ENCODE measurements at regions not wholly inside any gene's neighbourhood (a gene's known extent, or its start where the extent isn't known, plus 50 kb on each side); places are given as distances from the start of the nearest gene placed in this dataset.

DNA sequence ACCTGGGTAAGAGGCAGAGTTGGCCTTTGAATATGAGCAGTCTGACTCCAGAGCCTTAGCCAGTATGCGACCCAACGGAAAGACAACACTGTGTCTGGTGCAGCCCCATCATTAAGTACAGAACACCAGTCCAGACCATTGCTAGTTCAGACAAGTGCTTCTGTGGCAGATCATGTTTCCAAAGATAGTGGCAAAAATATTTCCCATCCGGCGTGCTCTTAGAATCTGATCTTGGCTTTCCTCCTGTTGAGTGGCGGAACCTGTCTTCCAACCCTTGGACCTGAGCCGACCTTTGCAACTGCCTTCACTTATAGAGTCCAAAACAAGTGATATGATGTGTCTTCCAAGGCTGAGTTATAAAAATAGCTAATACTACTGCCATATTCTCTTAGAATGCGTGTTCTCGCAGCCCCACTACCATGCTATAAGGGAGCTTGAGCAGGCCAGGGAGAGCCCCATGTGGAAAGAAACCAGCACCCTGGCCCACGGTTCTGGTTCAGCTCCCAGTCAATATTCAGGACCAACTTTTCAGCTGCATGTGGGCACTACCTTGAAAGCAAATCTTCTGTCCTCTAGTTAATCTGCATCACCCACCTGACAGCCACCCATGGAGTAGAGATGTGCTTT is 322.4 kb upstream of the SLCO3A1 start:
- H3K4me3 ChIP-seq (ENCODE audit: low read depth in 1 of 3, low read length in 3 of 3): no peak overlapping the region
- H3K36me3 ChIP-seq (ENCODE audit: control insufficient read depth in 3 of 3, insufficient read depth in 2 of 3, low read depth in 1 of 3, low read length in 3 of 3): no peaks in the 10 kb centered on the region
- no peaks in the 10 kb centered on the region for H3K27me3 ChIP-seq (ENCODE audit: control insufficient read depth in 3 of 3, insufficient read depth in 3 of 3, low read length in 3 of 3)
- no peak for FAIRE-seq
- peak; percentile 69 to 85 for DNase-seq
- H3K4me1 ChIP-seq (ENCODE audit: control insufficient read depth in 3 of 3, insufficient read depth in 2 of 3, low read depth in 1 of 3, low read length in 2 of 3): peaks cover 4 to 37% (median 7%) of the 10 kb centered on the region in 3 donors
- peak overlapping the region in 2 of 3 donors; percentile 54 to 58 for H3K27ac ChIP-seq (ENCODE audit: low read depth in 1 of 3, low read length in 2 of 3)
- no peaks in the 10 kb centered on the region for H3K9me3 ChIP-seq (ENCODE audit: control insufficient read depth in 2 of 2, insufficient read depth in 1 of 2, low read depth in 1 of 2, low read length in 1 of 2)
- 27 to 73% (median 50%) methylated on average over 9 of the region's 9 CpGs for WGBS, 3 donors

- Histone ChIP-seq H3K27ac (ENCODE audit: low read depth in 1 of 3, low read length in 2 of 3) (no peak overlapping the region), H3K9me3 (ENCODE audit: control insufficient read depth in 2 of 2, insufficient read depth in 1 of 2, low read depth in 1 of 2, low read length in 1 of 2) (no peaks in the 10 kb centered on the region), H3K4me1 (ENCODE audit: control insufficient read depth in 3 of 3, insufficient read depth in 2 of 3, low read depth in 1 of 3, low read length in 2 of 3) (peaks cover 8 to 46% (median 9%) of the 10 kb centered on the region in 3 donors), H3K36me3 (ENCODE audit: control insufficient read depth in 3 of 3, insufficient read depth in 2 of 3, low read depth in 1 of 3, low read length in 3 of 3) (no peaks in the 10 kb centered on the region), H3K27me3 (ENCODE audit: control insufficient read depth in 3 of 3, insufficient read depth in 3 of 3, low read length in 3 of 3) (no peaks in the 10 kb centered on the region), H3K4me3 (ENCODE audit: low read depth in 1 of 3, low read length in 3 of 3) (no peak overlapping the region)
- DNase-seq (no peak), FAIRE-seq (no peak)
- 84 to 92% (median 90%) methylated on average over 2 of the region's 2 CpGs for WGBS, 3 donors
These were observed 319.3 kb upstream of the SLCO3A1 start for GRCh38 chr15:91534235-91534634.

DNA sequence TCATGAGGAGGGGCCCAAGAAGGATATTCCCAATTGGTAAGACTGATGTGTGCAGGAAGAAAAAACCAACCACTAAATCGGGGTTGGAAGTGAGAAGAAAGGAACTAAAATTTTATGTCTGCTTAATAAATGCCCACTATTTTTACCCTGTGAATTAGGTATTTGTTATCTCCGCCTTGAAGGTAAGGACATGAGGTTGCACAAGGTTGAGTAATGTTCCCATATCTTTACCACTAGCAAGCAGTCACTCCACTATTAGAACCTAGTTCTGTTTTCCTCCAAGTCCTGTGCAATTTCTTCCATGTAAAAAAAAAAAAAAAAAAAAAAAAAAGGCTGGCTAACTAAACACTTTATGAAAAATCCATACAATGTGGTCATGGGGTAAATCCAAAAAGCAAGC is 318.5 kb upstream of the SLCO3A1 start:
- Histone ChIP-seq H3K4me1 (ENCODE audit: control insufficient read depth in 3 of 3, insufficient read depth in 2 of 3, low read depth in 1 of 3, low read length in 2 of 3) (peaks cover 8 to 42% (median 9%) of the 10 kb centered on the region in 3 donors), H3K27ac (ENCODE audit: low read depth in 1 of 3, low read length in 2 of 3) (peak overlapping the region in 1 of 3 donors; percentile 66), H3K27me3 (ENCODE audit: control insufficient read depth in 3 of 3, insufficient read depth in 3 of 3, low read length in 3 of 3) (no peaks in the 10 kb centered on the region), H3K9me3 (ENCODE audit: control insufficient read depth in 2 of 2, insufficient read depth in 1 of 2, low read depth in 1 of 2, low read length in 1 of 2) (no peaks in the 10 kb centered on the region), H3K4me3 (ENCODE audit: low read depth in 1 of 3, low read length in 3 of 3) (no peak overlapping the region), H3K36me3 (ENCODE audit: control insufficient read depth in 3 of 3, insufficient read depth in 2 of 3, low read depth in 1 of 3, low read length in 3 of 3) (no peaks in the 10 kb centered on the region)
- no peak for FAIRE-seq
- peak in 1 of 2 donors; percentile 59 for DNase-seq
- 87 to 90% (median 88%) methylated on average over 2 of the region's 2 CpGs for WGBS, 3 donors

DNA sequence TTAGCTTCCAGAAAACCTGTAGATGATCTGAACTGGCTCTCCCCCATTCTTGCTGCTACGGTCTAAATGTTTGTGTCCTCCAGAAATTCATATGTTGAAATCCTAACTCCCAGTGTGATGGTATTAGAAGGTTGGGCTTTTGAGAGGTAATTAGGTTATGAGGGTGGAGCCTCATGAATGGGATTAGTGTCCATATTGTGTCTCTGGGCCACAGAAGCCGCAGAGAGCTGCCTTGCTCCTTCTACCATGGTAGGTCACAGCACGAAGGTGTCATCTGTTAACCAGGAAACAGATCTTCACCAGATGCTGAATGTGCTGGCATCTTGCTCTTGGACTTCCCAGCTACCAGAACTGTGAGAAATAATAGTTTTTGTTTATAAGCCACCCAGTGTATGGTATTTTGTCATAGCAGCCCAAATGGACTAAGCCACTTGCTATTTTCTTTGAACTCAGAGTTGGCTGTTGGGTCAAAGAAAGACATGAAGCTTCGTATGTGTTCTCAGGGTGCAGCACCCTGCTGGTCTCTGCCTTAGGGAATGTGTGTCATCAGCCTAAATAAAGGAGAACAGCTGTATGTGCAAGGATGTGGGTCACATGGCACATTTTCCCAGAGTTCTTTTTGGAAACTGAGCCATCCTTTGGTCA is 317.5 kb upstream of the SLCO3A1 start:
- peak overlapping the region in 1 of 3 donors; percentile 66 for H3K27ac ChIP-seq (ENCODE audit: low read depth in 1 of 3, low read length in 2 of 3)
- WGBS, 3 donors: 67 to 81% (median 78%) methylated on average over 4 of the region's 4 CpGs
- H3K9me3 ChIP-seq (ENCODE audit: control insufficient read depth in 2 of 2, insufficient read depth in 1 of 2, low read depth in 1 of 2, low read length in 1 of 2): no peaks in the 10 kb centered on the region
- no peak for DNase-seq
- no peak for FAIRE-seq
- H3K27me3 ChIP-seq (ENCODE audit: control insufficient read depth in 3 of 3, insufficient read depth in 3 of 3, low read length in 3 of 3): no peaks in the 10 kb centered on the region
- H3K4me1 ChIP-seq (ENCODE audit: control insufficient read depth in 3 of 3, insufficient read depth in 2 of 3, low read depth in 1 of 3, low read length in 2 of 3): peaks cover 8 to 33% (median 9%) of the 10 kb centered on the region in 3 donors
- no peak overlapping the region for H3K4me3 ChIP-seq (ENCODE audit: low read depth in 1 of 3, low read length in 3 of 3)
- H3K36me3 ChIP-seq (ENCODE audit: control insufficient read depth in 3 of 3, insufficient read depth in 2 of 3, low read depth in 1 of 3, low read length in 3 of 3): no peaks in the 10 kb centered on the region

- Histone ChIP-seq H3K36me3 (ENCODE audit: control insufficient read depth in 3 of 3, insufficient read depth in 2 of 3, low read depth in 1 of 3, low read length in 3 of 3) (no peaks in the 10 kb centered on the region), H3K4me3 (ENCODE audit: low read depth in 1 of 3, low read length in 3 of 3) (no peak overlapping the region), H3K9me3 (ENCODE audit: control insufficient read depth in 2 of 2, insufficient read depth in 1 of 2, low read depth in 1 of 2, low read length in 1 of 2) (no peaks in the 10 kb centered on the region), H3K27ac (ENCODE audit: low read depth in 1 of 3, low read length in 2 of 3) (no peak overlapping the region), H3K27me3 (ENCODE audit: control insufficient read depth in 3 of 3, insufficient read depth in 3 of 3, low read length in 3 of 3) (no peaks in the 10 kb centered on the region), H3K4me1 (ENCODE audit: control insufficient read depth in 3 of 3, insufficient read depth in 2 of 3, low read depth in 1 of 3, low read length in 2 of 3) (peaks cover 2 to 25% (median 9%) of the 10 kb centered on the region in 3 donors)
- WGBS, 3 donors: 65 to 76% (median 72%) methylated on average over 5 of the region's 5 CpGs
- DNase-seq (no peak), FAIRE-seq (no peak)
These were observed 315.7 kb upstream of the SLCO3A1 start for GRCh38 chr15:91537856-91538255.

- DNase-seq (no peak), FAIRE-seq (no peak)
- Histone ChIP-seq H3K27ac (ENCODE audit: low read depth in 1 of 3, low read length in 2 of 3) (no peak overlapping the region), H3K9me3 (ENCODE audit: control insufficient read depth in 2 of 2, insufficient read depth in 1 of 2, low read depth in 1 of 2, low read length in 1 of 2) (no peaks in the 10 kb centered on the region), H3K4me3 (ENCODE audit: low read depth in 1 of 3, low read length in 3 of 3) (no peak overlapping the region), H3K27me3 (ENCODE audit: control insufficient read depth in 3 of 3, insufficient read depth in 3 of 3, low read length in 3 of 3) (no peaks in the 10 kb centered on the region), H3K36me3 (ENCODE audit: control insufficient read depth in 3 of 3, insufficient read depth in 2 of 3, low read depth in 1 of 3, low read length in 3 of 3) (no peaks in the 10 kb centered on the region), H3K4me1 (ENCODE audit: control insufficient read depth in 3 of 3, insufficient read depth in 2 of 3, low read depth in 1 of 3, low read length in 2 of 3) (peaks cover 2 to 23% (median 9%) of the 10 kb centered on the region in 3 donors)
- WGBS, 3 donors: 80 to 86% (median 81%) methylated on average over 2 of the region's 2 CpGs
These were observed 314.7 kb upstream of the SLCO3A1 start for GRCh38 chr15:91538782-91539181.

DNA sequence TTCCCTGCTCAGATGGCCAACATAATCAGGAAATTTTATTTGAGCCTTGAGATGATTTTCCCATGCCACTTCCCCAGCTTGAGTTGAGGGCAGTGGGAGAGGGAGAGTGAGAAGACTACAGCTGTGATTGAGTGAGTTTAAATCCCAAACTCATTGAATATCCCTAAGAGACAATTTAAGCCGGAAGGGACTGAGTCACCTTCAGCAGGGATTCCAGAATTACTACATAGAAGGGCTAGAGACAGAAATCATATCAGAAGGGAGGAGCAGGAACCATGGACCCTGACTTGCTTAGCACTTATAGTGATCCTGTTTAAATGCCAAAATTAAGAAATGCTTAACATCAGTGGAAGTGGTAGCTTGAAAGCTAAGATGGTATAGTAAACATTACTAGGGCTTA is 312.2 kb upstream of the SLCO3A1 start:
- H3K4me1 ChIP-seq (ENCODE audit: control insufficient read depth in 3 of 3, insufficient read depth in 2 of 3, low read depth in 1 of 3, low read length in 2 of 3): peaks cover 2 to 7% (median 5%) of the 10 kb centered on the region in 3 donors
- no peaks in the 10 kb centered on the region for H3K36me3 ChIP-seq (ENCODE audit: control insufficient read depth in 3 of 3, insufficient read depth in 2 of 3, low read depth in 1 of 3, low read length in 3 of 3)
- H3K9me3 ChIP-seq (ENCODE audit: control insufficient read depth in 2 of 2, insufficient read depth in 1 of 2, low read depth in 1 of 2, low read length in 1 of 2): no peaks in the 10 kb centered on the region
- DNase-seq: no peak
- H3K4me3 ChIP-seq (ENCODE audit: low read depth in 1 of 3, low read length in 3 of 3): no peak overlapping the region
- 75 to 78% (median 77%) methylated on average over 1 of the region's 1 CpG for WGBS, 3 donors
- H3K27ac ChIP-seq (ENCODE audit: low read depth in 1 of 3, low read length in 2 of 3): no peak overlapping the region
- H3K27me3 ChIP-seq (ENCODE audit: control insufficient read depth in 3 of 3, insufficient read depth in 3 of 3, low read length in 3 of 3): no peaks in the 10 kb centered on the region
- no peak for FAIRE-seq

- 79 to 94% (median 88%) methylated on average over 3 of the region's 3 CpGs for WGBS, 3 donors
- Histone ChIP-seq H3K4me3 (ENCODE audit: low read depth in 1 of 3, low read length in 3 of 3) (no peak overlapping the region), H3K9me3 (ENCODE audit: control insufficient read depth in 2 of 2, insufficient read depth in 1 of 2, low read depth in 1 of 2, low read length in 1 of 2) (no peaks in the 10 kb centered on the region), H3K27ac (ENCODE audit: low read depth in 1 of 3, low read length in 2 of 3) (no peak overlapping the region), H3K27me3 (ENCODE audit: control insufficient read depth in 3 of 3, insufficient read depth in 3 of 3, low read length in 3 of 3) (no peaks in the 10 kb centered on the region), H3K36me3 (ENCODE audit: control insufficient read depth in 3 of 3, insufficient read depth in 2 of 3, low read depth in 1 of 3, low read length in 3 of 3) (no peaks in the 10 kb centered on the region), H3K4me1 (ENCODE audit: control insufficient read depth in 3 of 3, insufficient read depth in 2 of 3, low read depth in 1 of 3, low read length in 2 of 3) (peaks cover 0 to 2% (median 2%) of the 10 kb centered on the region in 3 donors)
- FAIRE-seq (no peak), DNase-seq (no peak)
These were observed 311.3 kb upstream of the SLCO3A1 start for GRCh38 chr15:91542226-91542625.

Measured in small intestine (tissue), 7 donors.